ENCODE measurements at regions not wholly inside any gene's neighbourhood (a gene's known extent, or its start where the extent isn't known, plus 50 kb on each side); places are given as distances from the start of the nearest gene placed in this dataset.

- TF ChIP-seq, protein P1, sequence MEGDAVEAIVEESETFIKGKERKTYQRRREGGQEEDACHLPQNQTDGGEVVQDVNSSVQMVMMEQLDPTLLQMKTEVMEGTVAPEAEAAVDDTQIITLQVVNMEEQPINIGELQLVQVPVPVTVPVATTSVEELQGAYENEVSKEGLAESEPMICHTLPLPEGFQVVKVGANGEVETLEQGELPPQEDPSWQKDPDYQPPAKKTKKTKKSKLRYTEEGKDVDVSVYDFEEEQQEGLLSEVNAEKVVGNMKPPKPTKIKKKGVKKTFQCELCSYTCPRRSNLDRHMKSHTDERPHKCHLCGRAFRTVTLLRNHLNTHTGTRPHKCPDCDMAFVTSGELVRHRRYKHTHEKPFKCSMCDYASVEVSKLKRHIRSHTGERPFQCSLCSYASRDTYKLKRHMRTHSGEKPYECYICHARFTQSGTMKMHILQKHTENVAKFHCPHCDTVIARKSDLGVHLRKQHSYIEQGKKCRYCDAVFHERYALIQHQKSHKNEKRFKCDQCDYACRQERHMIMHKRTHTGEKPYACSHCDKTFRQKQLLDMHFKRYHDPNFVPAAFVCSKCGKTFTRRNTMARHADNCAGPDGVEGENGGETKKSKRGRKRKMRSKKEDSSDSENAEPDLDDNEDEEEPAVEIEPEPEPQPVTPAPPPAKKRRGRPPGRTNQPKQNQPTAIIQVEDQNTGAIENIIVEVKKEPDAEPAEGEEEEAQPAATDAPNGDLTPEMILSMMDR (conservative IDR thresholded peaks at IDR 0.05; ENCODE audit: low read depth, low read length): no peak
- no peak for TF ChIP-seq EZH2 (IDR thresholded peaks at IDR 0.05; ENCODE audit: low read length, unreplicated experiment)
Observed at GRCh38 chr16:5422047-5422446, 324.5 kb upstream of the EEF2KMT start.
